Transverse colon (tissue), 4 donors: ENCODE measurements at regions not wholly inside any gene's neighbourhood (a gene's known extent, or its start where the extent isn't known, plus 50 kb on each side); places are given as distances from the start of the nearest gene placed in this dataset.
A peak's percentile ranks its signal among the peaks of the same experiment; 100 is the strongest.
"Not testable (repeated sequence)": the region's sequence is repeated elsewhere in the genome, so short reads cannot be mapped to it uniquely, and the experiment has no call there.

ENCODE experiments used
- DNase-seq: peaks from one replicate; pipeline ENCODE4 v3.0.0-alpha.2; 2019
- H3K27ac ChIP-seq, 4 donors: fragments of 200-600 bp; sonication (generic); 2 replicates each; pipeline ENCODE4 v1.5.1; 2016 to 2018; ENCODE audit warnings: inconsistent platforms in 4 of 4
- H3K27me3 ChIP-seq: fragments of 200-600 bp; sonication (generic); 2 replicates; pipeline ENCODE4 v1.5.1; 2017; ENCODE audit warnings: inconsistent platforms
- H3K36me3 ChIP-seq, 4 donors: fragments of 200-600 bp; sonication (generic); 2 replicates each; pipeline ENCODE4 v1.5.1; 2017 to 2019; ENCODE audit warnings: inconsistent platforms in 4 of 4
- H3K4me1 ChIP-seq, 4 donors: fragments of 200-600 bp; sonication (generic); 2 replicates each; pipeline ENCODE4 v1.5.1; 2017 to 2020; ENCODE audit warnings: inconsistent platforms in 4 of 4
- H3K4me3 ChIP-seq, 4 donors: fragments of 200-600 bp; sonication (generic); 1 replicate in 1 of 4; 2 replicates in 3 of 4; pipeline versions ENCODE4 v1.5.1 to v1.6.1; 2017 to 2019; ENCODE audit warnings: inconsistent platforms in 4 of 4
- H3K9me3 ChIP-seq, 2 donors: fragments of 200-600 bp; sonication (generic); 2 replicates each; pipeline ENCODE4 v1.5.1; 2017 to 2019; ENCODE audit warnings: inconsistent platforms in 2 of 2
- EP300 ChIP-seq: sonication (generic); formaldehyde crosslinking; IDR thresholded peaks from one replicate; pipeline ENCODE4 v1.6.1; 2017; ENCODE audit warnings: antibody characterized with exemption, low read depth
- POLR2A ChIP-seq: fragments of 450-650 bp; IDR thresholded peaks from one replicate; pipeline ENCODE4 v1.6.1; 2016; ENCODE audit warnings: antibody characterized with exemption, mild to moderate bottlenecking, moderate library complexity
- POLR2AphosphoS5 ChIP-seq, 3 donors: sonication (generic); formaldehyde crosslinking; IDR thresholded peaks; one replicate each; pipeline ENCODE4 v1.6.1; 2016; ENCODE audit warnings: antibody characterized with exemption in 3 of 3
- WGBS, 2 donors: methylation state at CpG; one replicate each; pipeline ENCODE4 v1.1.5; 2018; ENCODE audit warnings: low coverage in 1 of 2; 5-methylcytosine and 5-hydroxymethylcytosine counted together
- in situ Hi-C, 4 donors: fragments of 200-750 bp; cut with MboI; loops; one replicate each; pipeline versions ENCODE4 v1.15.0 to v1.15.1; 2017; ENCODE audit warnings: low sequenced_read_pairs in 3 of 4, low pct_ligation_motif_present in 1 of 4, low pct_unique_long_range_greater_than_20kb in 1 of 4
- intact Hi-C: fragments of 100-400 bp; cut with DNase I; formaldehyde crosslinking; loops from one replicate; pipeline ENCODE4 v1.15.1; 2023; ENCODE audit warnings: low total_unique reads
- TF ChIP-seq, protein P1 (sequence below), 5 experiments: fragments of 200-600 bp in 3 of 5; fragments of 450-650 bp in 2 of 5; sonication (generic) in 3 of 5; IDR thresholded peaks; 1 replicate in 2 of 5; 2 replicates in 3 of 5; pipeline ENCODE4 v1.5.1; 2016 to 2017; ENCODE audit warnings: antibody characterized with exemption in 5 of 5, inconsistent platforms in 3 of 5, mild to moderate bottlenecking in 2 of 5, moderate library complexity in 1 of 5

- intact Hi-C loops = no loop called here
- no peak overlapping the region for H3K27ac ChIP-seq
- H3K27me3 ChIP-seq = no peaks in the 10 kb centered on the region
- TF ChIP-seq, protein P1, sequence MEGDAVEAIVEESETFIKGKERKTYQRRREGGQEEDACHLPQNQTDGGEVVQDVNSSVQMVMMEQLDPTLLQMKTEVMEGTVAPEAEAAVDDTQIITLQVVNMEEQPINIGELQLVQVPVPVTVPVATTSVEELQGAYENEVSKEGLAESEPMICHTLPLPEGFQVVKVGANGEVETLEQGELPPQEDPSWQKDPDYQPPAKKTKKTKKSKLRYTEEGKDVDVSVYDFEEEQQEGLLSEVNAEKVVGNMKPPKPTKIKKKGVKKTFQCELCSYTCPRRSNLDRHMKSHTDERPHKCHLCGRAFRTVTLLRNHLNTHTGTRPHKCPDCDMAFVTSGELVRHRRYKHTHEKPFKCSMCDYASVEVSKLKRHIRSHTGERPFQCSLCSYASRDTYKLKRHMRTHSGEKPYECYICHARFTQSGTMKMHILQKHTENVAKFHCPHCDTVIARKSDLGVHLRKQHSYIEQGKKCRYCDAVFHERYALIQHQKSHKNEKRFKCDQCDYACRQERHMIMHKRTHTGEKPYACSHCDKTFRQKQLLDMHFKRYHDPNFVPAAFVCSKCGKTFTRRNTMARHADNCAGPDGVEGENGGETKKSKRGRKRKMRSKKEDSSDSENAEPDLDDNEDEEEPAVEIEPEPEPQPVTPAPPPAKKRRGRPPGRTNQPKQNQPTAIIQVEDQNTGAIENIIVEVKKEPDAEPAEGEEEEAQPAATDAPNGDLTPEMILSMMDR (IDR thresholded peaks at IDR 0.05) = no peak
- TF ChIP-seq POLR2AphosphoS5 (IDR thresholded peaks at IDR 0.05) (no peak), EP300 (no peak), POLR2A (no peak)
- 95% methylated on average over 5 of the region's 5 CpGs; no CpG with 5 or more reads in 1 of the 2 donors for WGBS, 2 donors
- in situ Hi-C loops = no loop called here
- no peaks in the 10 kb centered on the region for H3K9me3 ChIP-seq
- H3K4me3 ChIP-seq = no peak overlapping the region
- no peaks in the 10 kb centered on the region for H3K36me3 ChIP-seq
- peaks cover 0 to 4% (median 0%) of the 10 kb centered on the region in 4 donors for H3K4me1 ChIP-seq
- DNase-seq = no peak
Observed at GRCh38 chr10:32179836-32180235, 123.6 kb upstream of the KIF5B start.

DNA sequence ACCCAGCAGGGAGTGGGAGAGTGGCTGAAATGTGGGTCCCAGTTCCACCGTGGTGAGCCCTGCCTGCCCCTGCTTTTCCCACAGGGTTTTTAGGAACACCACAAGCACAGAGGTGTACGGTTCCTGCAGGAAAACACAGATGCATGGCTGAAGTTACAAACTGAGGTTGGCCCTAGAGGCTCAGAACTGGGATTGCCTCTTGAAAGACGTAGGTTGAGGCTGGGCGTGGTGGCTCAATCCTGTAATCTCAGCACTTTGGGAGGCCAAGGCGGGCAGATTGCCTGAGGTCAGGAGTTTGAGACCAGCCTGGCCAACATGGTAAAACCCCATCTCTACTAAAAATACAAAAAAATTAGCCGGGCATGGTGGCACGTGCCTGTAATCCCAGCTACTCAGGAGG, 121.4 kb upstream of the KIF5B start:
- in situ Hi-C loops, DNase-seq, H3K9me3 ChIP-seq, H3K36me3 ChIP-seq, H3K27me3 ChIP-seq, H3K27ac ChIP-seq, H3K4me1 ChIP-seq, intact Hi-C loops, H3K4me3 ChIP-seq: not testable (repeated sequence)
- 90 to 92% methylated on average over 6 to 7 of the region's 7 CpGs for whole genome bisulfite sequencing, 2 donors

DNA sequence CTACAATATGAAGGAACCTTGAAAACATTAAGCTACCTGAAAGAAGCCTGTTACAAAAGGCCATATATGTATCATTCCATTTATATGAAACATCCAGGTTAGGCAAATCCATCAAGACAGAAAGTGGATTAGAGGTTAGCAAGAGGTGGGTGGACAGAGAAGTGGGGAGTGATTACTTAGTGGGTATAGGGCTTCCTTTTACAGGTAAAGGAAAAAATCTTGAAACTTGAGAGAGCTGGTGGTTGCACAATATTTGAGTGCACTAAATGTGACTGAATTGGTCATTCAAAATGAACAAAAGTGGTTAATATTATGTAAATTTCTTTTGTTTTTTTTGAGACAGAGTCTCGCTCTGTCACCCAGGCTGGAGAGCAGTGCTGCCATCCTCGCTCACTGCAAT, 119.4 kb upstream of the KIF5B start:
- no peak overlapping the region for H3K27ac ChIP-seq
- H3K36me3 ChIP-seq = no peaks in the 10 kb centered on the region
- H3K4me1 ChIP-seq = peaks cover 0 to 7% (median 3%) of the 10 kb centered on the region in 4 donors
- 80 to 86% methylated on average over 1 to 2 of the region's 2 CpGs for WGBS, 2 donors
- H3K27me3 ChIP-seq = no peaks in the 10 kb centered on the region
- no peak for DNase-seq
- intact Hi-C loops = no loop called here
- H3K9me3 ChIP-seq = no peaks in the 10 kb centered on the region
- TF ChIP-seq POLR2A = no peak
- TF ChIP-seq POLR2AphosphoS5 (IDR thresholded peaks at IDR 0.05) = no peak
- no peak for TF ChIP-seq EP300
- TF ChIP-seq, protein P1 (IDR thresholded peaks at IDR 0.05) = no peak
- no peak overlapping the region for H3K4me3 ChIP-seq
- in situ Hi-C loops = no loop called here

GRCh38 chr10:32174349-32174893, 118.2 kb upstream of the KIF5B start:
- Histone ChIP-seq H3K36me3 (no peaks in the 10 kb centered on the region), H3K27ac (no peak overlapping the region), H3K27me3 (no peaks in the 10 kb centered on the region), H3K4me1 (peaks cover 0 to 7% (median 3%) of the 10 kb centered on the region in 4 donors), H3K4me3 (no peak overlapping the region), H3K9me3 (no peaks in the 10 kb centered on the region)
- TF ChIP-seq EP300 (no peak), POLR2A (no peak), POLR2AphosphoS5 (IDR thresholded peaks at IDR 0.05) (no peak)
- TF ChIP-seq, protein P1 (IDR thresholded peaks at IDR 0.05) = no peak
- WGBS, 2 donors = 68 to 76% methylated on average over 3 of the region's 3 CpGs
- no peak for DNase-seq
- intact Hi-C loops = no loop called here
- in situ Hi-C loops = no loop called here

GRCh38 chr10:32171204-32171603, 115.0 kb upstream of the KIF5B start:
- Histone ChIP-seq H3K4me1 (peaks cover 0 to 7% (median 3%) of the 10 kb centered on the region in 4 donors), H3K4me3 (no peak overlapping the region), H3K36me3 (no peaks in the 10 kb centered on the region), H3K9me3 (no peaks in the 10 kb centered on the region), H3K27me3 (no peaks in the 10 kb centered on the region), H3K27ac (peak overlapping the region; percentile 65 to 84 (median 78))
- intact Hi-C loops = no loop called here
- TF ChIP-seq, protein P1 (IDR thresholded peaks at IDR 0.05) = no peak
- peak; percentile 25 for TF ChIP-seq POLR2A
- peak in 2 of 3 donors; percentile 48 to 73 for TF ChIP-seq POLR2AphosphoS5 (IDR thresholded peaks at IDR 0.05)
- in situ Hi-C loops = no loop called here
- DNase-seq = peak; percentile 77
- WGBS, 2 donors = 33 to 42% methylated on average over 1 to 3 of the region's 3 CpGs
